IMR-90 (cell line): ENCODE measurements at regions not wholly inside any gene's neighbourhood (a gene's known extent, or its start where the extent isn't known, plus 50 kb on each side); places are given as distances from the start of the nearest gene placed in this dataset.
"Not testable (repeated sequence)": the region's sequence is repeated elsewhere in the genome, so short reads cannot be mapped to it uniquely, and the experiment has no call there.

Experiments used
- ATAC-seq: fragments of 200-7000 bp; cut with Tn5 transposase; 2 replicates; pipeline ENCODE4 v1.9.1; 2020; ENCODE audit warnings: low read depth, mild to moderate bottlenecking, moderate library complexity
- BruUV-seq: library from RNA; stranded (reverse); fragments of 400-500 nt; replicated peaks from 2 replicates; lab custom pipeline; 2021; lab: Mats Ljungman, UMichigan
- CTCF ChIA-PET: fragments of 300-600 bp; formaldehyde crosslinking; extraction: SDS; loops from one replicate; lab custom pipeline; 2021; ENCODE audit warnings: antibody characterized with exemption; lab: Yijun Ruan, JAX
- POLR2A ChIA-PET: fragments of 300-600 bp; sonication (Branson Sonifier 250); formaldehyde crosslinking; loops from one replicate; lab custom pipeline; 2022; ENCODE audit warnings: antibody characterized with exemption; ENCODE audit not compliant: unreplicated experiment; lab: Charles Lee
- DNase-seq: peaks from one replicate; pipeline ENCODE4 v3.0.0; 2013
- H2AFZ ChIP-seq: replicated peaks from 2 replicates; pipeline ENCODE3; 2013; ENCODE audit warnings: low read length, mild to moderate bottlenecking; ENCODE audit not compliant: poor library complexity
- H2AK5ac ChIP-seq: 2 replicates; pipeline ENCODE4 v1.6.1; 2013; ENCODE audit warnings: low read depth, low read length, inconsistent platforms
- H2AK9ac ChIP-seq: replicated peaks from 2 replicates; pipeline ENCODE3; 2013; ENCODE audit warnings: mild to moderate bottlenecking, low read depth, low read length, moderate library complexity; ENCODE audit not compliant: poor library complexity
- H2BK120ac ChIP-seq: 2 replicates; pipeline ENCODE4 v1.6.1; 2013; ENCODE audit warnings: low read depth, low read length, inconsistent platforms
- H2BK15ac ChIP-seq: 3 replicates; pipeline ENCODE4 v1.6.1; 2013; ENCODE audit warnings: low read depth, low read length, inconsistent platforms
- H2BK20ac ChIP-seq: 2 replicates; pipeline ENCODE4 v1.6.1; 2013; ENCODE audit warnings: low read depth, mild to moderate bottlenecking, inconsistent platforms, low read length, moderate library complexity
- H2BK5ac ChIP-seq: 2 replicates; pipeline ENCODE4 v1.6.1; 2013; ENCODE audit warnings: mild to moderate bottlenecking, low read depth, low read length, inconsistent platforms; ENCODE audit not compliant: poor library complexity, severe bottlenecking
- H3K14ac ChIP-seq: replicated peaks from 2 replicates; pipeline ENCODE4 v1.6.1; 2013; ENCODE audit warnings: low read depth, low read length, inconsistent platforms
- H3K18ac ChIP-seq: 2 replicates; pipeline ENCODE4 v1.6.1; 2013; ENCODE audit warnings: low read depth, low read length, control low read depth
- H3K23ac ChIP-seq: 2 replicates; pipeline ENCODE4 v1.6.1; 2013; ENCODE audit warnings: low read depth, low read length, inconsistent platforms
- H3K27ac ChIP-seq: 2 replicates; pipeline ENCODE4 v1.5.1; 2013; ENCODE audit warnings: mild to moderate bottlenecking, control low read depth, low read length; ENCODE audit not compliant: insufficient read depth
- H3K27me3 ChIP-seq: 2 replicates; pipeline ENCODE4 v1.6.1; 2013; ENCODE audit warnings: low read length; ENCODE audit not compliant: control insufficient read depth, insufficient read depth
- H3K36me3 ChIP-seq: 2 replicates; pipeline ENCODE4 v1.6.1; 2013; ENCODE audit warnings: low read length, mixed read lengths; ENCODE audit not compliant: control insufficient read depth, insufficient read depth
- H3K4ac ChIP-seq: 2 replicates; pipeline ENCODE4 v1.6.1; 2013; ENCODE audit warnings: low read depth, low read length, inconsistent platforms
- H3K4me1 ChIP-seq: 2 replicates; pipeline ENCODE4 v1.6.1; 2013; ENCODE audit warnings: low read length, mixed read lengths; ENCODE audit not compliant: control insufficient read depth, insufficient read depth
- H3K4me2 ChIP-seq: 2 replicates; pipeline ENCODE4 v1.6.1; 2013; ENCODE audit warnings: low read depth, mild to moderate bottlenecking, control low read depth, low read length, moderate library complexity
- H3K4me3 ChIP-seq: 2 replicates; pipeline ENCODE4 v1.5.1; 2013; ENCODE audit warnings: low read depth, mild to moderate bottlenecking, control low read depth, low read length, moderate library complexity; ENCODE audit not compliant: insufficient read depth
- H3K56ac ChIP-seq: 2 replicates; pipeline ENCODE4 v1.6.1; 2013; ENCODE audit warnings: low read length, inconsistent platforms; ENCODE audit not compliant: insufficient read depth; ENCODE audit errors: extremely low read depth
- H3K79me1 ChIP-seq, 2 experiments: 2 replicates each; pipeline ENCODE4 v1.6.1; 2013; ENCODE audit warnings: low read length in 2 of 2, inconsistent platforms in 1 of 2, low read depth in 1 of 2
- H3K9ac ChIP-seq: 2 replicates; pipeline ENCODE4 v1.6.1; 2013; ENCODE audit warnings: low read depth, low read length, control low read depth
- H3K9me1 ChIP-seq: 2 replicates; pipeline ENCODE4 v1.6.1; 2013; ENCODE audit warnings: low read length, inconsistent platforms; ENCODE audit not compliant: insufficient read depth
- H3K9me3 ChIP-seq: 2 replicates; pipeline ENCODE4 v1.6.1; 2013; ENCODE audit warnings: low read length; ENCODE audit not compliant: control insufficient read depth, insufficient read depth
- H4K20me1 ChIP-seq: 2 replicates; pipeline ENCODE4 v1.6.1; 2013; ENCODE audit warnings: low read length, inconsistent platforms; ENCODE audit not compliant: insufficient read depth
- H4K5ac ChIP-seq: 2 replicates; pipeline ENCODE4 v1.6.1; 2013; ENCODE audit warnings: mild to moderate bottlenecking, low read depth, low read length, control low read depth
- H4K8ac ChIP-seq, 2 experiments: 2 replicates each; pipeline ENCODE4 v1.6.1; 2013; ENCODE audit warnings: low read depth in 2 of 2, low read length in 2 of 2, control low read depth in 1 of 2, inconsistent platforms in 1 of 2
- H4K91ac ChIP-seq: 2 replicates; pipeline ENCODE4 v1.6.1; 2013; ENCODE audit warnings: low read depth, low read length, inconsistent platforms; ENCODE audit not compliant: insufficient read depth
- MAFK ChIP-seq: IDR thresholded peaks from 2 replicates; pipeline ENCODE4 v1.6.1; 2012; ENCODE audit warnings: low read depth, low read length, improper control_type of control experiment
- WGBS, 2 experiments: methylation state at CpG; one replicate each; pipeline versions ENCODE4 v1.1.5 to v1.1.7; 2013; ENCODE audit warnings: missing lambda C conversion rate in 2 of 2; ENCODE audit not compliant: insufficient read length in 1 of 2; ENCODE audit errors: extremely low coverage in 2 of 2; 5-methylcytosine and 5-hydroxymethylcytosine counted together
- dilution Hi-C: fragments of 300-500 bp; cut with HindIII; formaldehyde crosslinking; loops from one replicate; pipeline ENCODE4 v1.14.3; 2018; ENCODE audit warnings: low sequenced_read_pairs; ENCODE audit not compliant: unreplicated experiment
- in situ Hi-C: fragments of 300-500 bp; cut with MboI; formaldehyde crosslinking; loops from 3 replicates; pipeline ENCODE4 v1.14.3; 2019; ENCODE audit warnings: low sequenced_read_pairs, inconsistent platforms, mixed read lengths
- intact Hi-C: fragments of 100-400 bp; cut with micrococcal nuclease; formaldehyde crosslinking; loops from 2 replicates; pipeline ENCODE4 v1.10.0; 2022

- H2AK5ac ChIP-seq, DNase-seq, H3K56ac ChIP-seq, H2BK15ac ChIP-seq, H3K79me1 ChIP-seq, H3K4ac ChIP-seq, H3K9me3 ChIP-seq, H3K9me1 ChIP-seq, ATAC-seq, H2BK20ac ChIP-seq, H3K4me3 ChIP-seq, BruUV-seq, H4K91ac ChIP-seq, H3K4me2 ChIP-seq, H3K18ac ChIP-seq, H3K27me3 ChIP-seq, intact Hi-C loops, dilution Hi-C loops, CTCF ChIA-PET, H4K20me1 ChIP-seq, H2BK120ac ChIP-seq, POLR2A ChIA-PET, H2AFZ ChIP-seq, H3K36me3 ChIP-seq, H3K27ac ChIP-seq, H3K23ac ChIP-seq, H3K9ac ChIP-seq, H3K4me1 ChIP-seq, in situ Hi-C loops, H2AK9ac ChIP-seq, H4K8ac ChIP-seq, H2BK5ac ChIP-seq, H3K14ac ChIP-seq, H4K5ac ChIP-seq: not testable (repeated sequence)
- no CpG with 5 or more reads among the region's 2 CpGs for WGBS, 2 experiments
- TF ChIP-seq MAFK: peak; percentile 68
Observed at GRCh38 chr18:10613226-10613625, 87.4 kb downstream of the NAPG start.

- dilution Hi-C loops, H3K56ac ChIP-seq, H3K23ac ChIP-seq, ATAC-seq, H2BK20ac ChIP-seq, H3K27me3 ChIP-seq, H3K4ac ChIP-seq, intact Hi-C loops, POLR2A ChIA-PET, CTCF ChIA-PET, H2AK5ac ChIP-seq, H3K9me1 ChIP-seq, H3K9ac ChIP-seq, H3K4me2 ChIP-seq, H3K27ac ChIP-seq, H3K4me1 ChIP-seq, H3K4me3 ChIP-seq, H2AFZ ChIP-seq, H4K8ac ChIP-seq, H2BK5ac ChIP-seq, in situ Hi-C loops, H3K36me3 ChIP-seq, BruUV-seq, H2BK15ac ChIP-seq, H4K20me1 ChIP-seq, H4K5ac ChIP-seq, H3K18ac ChIP-seq, H3K9me3 ChIP-seq, H3K14ac ChIP-seq, H2BK120ac ChIP-seq, H4K91ac ChIP-seq, H2AK9ac ChIP-seq, H3K79me1 ChIP-seq: not testable (repeated sequence)
- peak; percentile 28 for DNase-seq
- no CpG with 5 or more reads among the region's 4 CpGs for WGBS, 2 experiments
Observed at GRCh38 chr18:10616714-10617113, 90.9 kb downstream of the NAPG start.
